ENCODE measurements at regions not wholly inside any gene's neighbourhood (a gene's known extent, or its start where the extent isn't known, plus 50 kb on each side); places are given as distances from the start of the nearest gene placed in this dataset.
A peak's percentile ranks its signal among the peaks of the same experiment; 100 is the strongest.

GRCh38 chrX:95505721-95506120, 1178.9 kb upstream of the DIAPH2 start:
- TF ChIP-seq CTCF (IDR thresholded peaks at IDR 0.05; ENCODE audit: control extremely low read depth in 1 of 3, insufficient read depth in 1 of 3, low read depth in 1 of 3, low read length in 3 of 3) (peak in 2 of 3 experiments; percentile 46 to 60; a peak in 3 of 4 replicates), SIRT6 (IDR thresholded peaks at IDR 0.05; ENCODE audit: low read length) (no peak), POU5F1 (IDR thresholded peaks at IDR 0.05; ENCODE audit: low read depth, low read length) (no peak), GTF2F1 (IDR thresholded peaks at IDR 0.05; ENCODE audit: borderline replicate concordance, low read depth, low read length) (no peak), EZH2 (IDR thresholded peaks at IDR 0.05; ENCODE audit: low read depth, low read length, severe bottlenecking) (no peak), JUND (IDR thresholded peaks at IDR 0.05; ENCODE audit: low read length) (no peak)

Measured in H1 (cell line).